ENCODE measurements at regions not wholly inside any gene's neighbourhood (a gene's known extent, or its start where the extent isn't known, plus 50 kb on each side); places are given as distances from the start of the nearest gene placed in this dataset.

DNA sequence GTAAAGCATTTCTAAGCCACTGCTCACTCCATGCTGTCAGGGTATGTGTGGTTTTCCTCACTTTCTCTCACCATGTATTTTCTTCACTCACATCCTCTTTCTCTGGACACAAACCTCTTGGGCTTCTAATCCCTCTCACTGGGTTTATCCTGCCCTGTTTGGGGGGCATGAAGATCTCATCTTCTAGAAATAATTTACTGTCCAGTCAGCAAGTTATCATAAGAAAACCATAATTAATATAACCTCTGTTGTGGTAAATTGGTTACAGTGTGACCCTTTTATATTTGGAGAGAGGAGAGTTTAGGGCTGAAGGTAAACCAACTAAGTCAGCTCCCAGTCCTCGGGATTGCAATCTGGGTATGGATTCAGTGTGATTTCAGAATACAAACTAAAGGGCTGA, 213.8 kb upstream of the PROX1 start:
- no peaks in the 10 kb centered on the region for H3K9me2 ChIP-seq
- TF ChIP-seq MEF2A (IDR thresholded peaks at IDR 0.05; ENCODE audit: borderline replicate concordance, low read depth): no peak
- no peak for TF ChIP-seq GATA2 (CRISPR knock-in tag; IDR thresholded peaks at IDR 0.05)
- TF ChIP-seq NRF1 (IDR thresholded peaks at IDR 0.05; ENCODE audit: low read depth, low read length): no peak
- no peak for TF ChIP-seq CHD2 (IDR thresholded peaks at IDR 0.05; ENCODE audit: low read length, partially characterized antibody)
- TF ChIP-seq POLR2AphosphoS5 (IDR thresholded peaks at IDR 0.05; ENCODE audit: low read depth, low read length): no peak
- no peak for TF ChIP-seq FOSL2 (IDR thresholded peaks at IDR 0.05; ENCODE audit: borderline replicate concordance, low read depth)
- 0 out of 2 replicates have a peak, but pooled peaks cover 2% of the 10 kb centered on the region for H3K9me3 ChIP-seq
- 9% methylated on average over 1 of the region's 1 CpG for WGBS (ENCODE audit: low lambda C conversion rate)
- no peaks in the 10 kb centered on the region for H3K4me1 ChIP-seq (ENCODE audit: control insufficient read depth in 1 of 2, insufficient read depth in 2 of 2, low read depth in 1 of 2, low read length in 1 of 2)
- no peaks in the 10 kb centered on the region for H4K20me1 ChIP-seq (ENCODE audit: insufficient read depth)
- no peaks in the 10 kb centered on the region for H3K79me2 ChIP-seq (ENCODE audit: insufficient read depth)
- DNase-seq: no peak
- no peak overlapping the region for H3K4me2 ChIP-seq
- H3K9ac ChIP-seq: no peak overlapping the region
- H3K27me3 ChIP-seq (ENCODE audit: insufficient read depth): no peaks in the 10 kb centered on the region
- ChIA-PET POLR2A (no interaction called here), CTCF (no interaction called here)
- no peaks in the 10 kb centered on the region for H3F3A ChIP-seq (replicated peaks; ENCODE audit: insufficient read depth)
- no peak overlapping the region for H3K27ac ChIP-seq (ENCODE audit: low read depth in 2 of 2, low read length in 1 of 2)
- no peak overlapping the region for H3K4me3 ChIP-seq (ENCODE audit: low read depth in 2 of 2, low read length in 1 of 2)
- no peak overlapping the region for H2AFZ ChIP-seq (ENCODE audit: low read depth)
- H3K36me3 ChIP-seq (replicated peaks in 1 of 2; ENCODE audit: control insufficient read depth in 1 of 2, insufficient read depth in 2 of 2, low read length in 1 of 2): no peaks in the 10 kb centered on the region

DNA sequence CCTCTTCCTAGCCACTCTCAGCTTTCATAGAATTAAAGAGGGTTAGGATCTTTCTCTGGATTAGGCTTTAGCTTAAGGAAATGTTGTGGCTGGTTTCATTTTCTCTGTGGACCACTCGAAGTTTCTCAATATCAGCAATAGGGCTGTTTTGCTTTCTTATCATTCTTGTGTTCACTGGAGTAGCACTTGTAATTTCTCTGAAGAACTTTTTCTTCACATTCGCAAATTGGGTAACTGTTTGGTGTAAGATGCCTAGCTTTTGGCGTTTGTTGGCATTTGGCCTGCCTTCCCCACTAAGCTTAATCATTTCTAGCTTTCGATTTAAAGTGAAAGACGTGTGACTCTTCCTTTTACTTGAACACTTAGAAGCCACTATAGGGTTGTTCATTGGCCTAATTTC, 210.8 kb upstream of the PROX1 start:
- no peaks in the 10 kb centered on the region for H3K9me3 ChIP-seq
- DNase-seq: no peak
- no peaks in the 10 kb centered on the region for H3K27me3 ChIP-seq (ENCODE audit: insufficient read depth)
- WGBS (ENCODE audit: low lambda C conversion rate): 18% methylated on average over 5 of the region's 5 CpGs
- no peaks in the 10 kb centered on the region for H3F3A ChIP-seq (replicated peaks; ENCODE audit: insufficient read depth)
- no peaks in the 10 kb centered on the region for H3K36me3 ChIP-seq (replicated peaks in 1 of 2; ENCODE audit: control insufficient read depth in 1 of 2, insufficient read depth in 2 of 2, low read length in 1 of 2)
- H3K27ac ChIP-seq (ENCODE audit: low read depth in 2 of 2, low read length in 1 of 2): no peak overlapping the region
- H3K9ac ChIP-seq: no peak overlapping the region
- no peaks in the 10 kb centered on the region for H3K9me2 ChIP-seq
- no peaks in the 10 kb centered on the region for H3K4me1 ChIP-seq (ENCODE audit: control insufficient read depth in 1 of 2, insufficient read depth in 2 of 2, low read depth in 1 of 2, low read length in 1 of 2)
- ChIA-PET POLR2A (no interaction called here), CTCF (no interaction called here)
- no peaks in the 10 kb centered on the region for H4K20me1 ChIP-seq (ENCODE audit: insufficient read depth)
- H2AFZ ChIP-seq (ENCODE audit: low read depth): no peak overlapping the region
- TF ChIP-seq TEAD4 (IDR thresholded peaks at IDR 0.05; ENCODE audit: borderline replicate concordance, insufficient read depth): no peak
- TF ChIP-seq RFX5 (IDR thresholded peaks at IDR 0.05; ENCODE audit: low read length): no peak
- no peak overlapping the region for H3K4me3 ChIP-seq (ENCODE audit: low read depth in 2 of 2, low read length in 1 of 2)
- no peaks in the 10 kb centered on the region for H3K79me2 ChIP-seq (ENCODE audit: insufficient read depth)
- no peak overlapping the region for H3K4me2 ChIP-seq

DNA sequence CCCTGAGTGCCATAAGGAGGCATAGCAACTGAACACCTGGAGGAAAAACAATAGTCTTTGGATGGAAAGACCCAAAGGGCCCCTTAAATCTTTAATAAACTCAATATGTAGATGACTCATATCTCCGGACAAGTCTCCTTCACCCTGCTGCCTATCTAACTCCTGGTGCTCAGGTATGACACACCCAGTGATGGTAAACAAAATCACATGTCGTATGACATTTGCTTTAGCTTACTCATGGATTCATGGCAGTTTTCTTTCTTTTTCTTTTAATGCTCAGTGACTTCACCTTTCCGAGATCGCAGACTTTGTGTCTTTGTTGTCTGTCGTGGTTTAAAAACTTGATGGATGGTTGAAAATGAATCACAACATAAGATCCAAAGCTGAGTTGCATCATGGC, 208.5 kb upstream of the PROX1 start:
- no peak overlapping the region for H3K4me3 ChIP-seq (ENCODE audit: low read depth in 2 of 2, low read length in 1 of 2)
- no peaks in the 10 kb centered on the region for H3K79me2 ChIP-seq (ENCODE audit: insufficient read depth)
- ChIA-PET CTCF (no interaction called here), POLR2A (no interaction called here)
- TF ChIP-seq, protein P1, sequence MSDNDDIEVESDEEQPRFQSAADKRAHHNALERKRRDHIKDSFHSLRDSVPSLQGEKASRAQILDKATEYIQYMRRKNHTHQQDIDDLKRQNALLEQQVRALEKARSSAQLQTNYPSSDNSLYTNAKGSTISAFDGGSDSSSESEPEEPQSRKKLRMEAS (IDR thresholded peaks at IDR 0.05; ENCODE audit: low read depth): no peak
- TF ChIP-seq RCOR1 (IDR thresholded peaks at IDR 0.05; ENCODE audit: low read length) (no peak), FOXJ3 (CRISPR knock-in tag; IDR thresholded peaks at IDR 0.05) (no peak), TAF1 (IDR thresholded peaks at IDR 0.05; ENCODE audit: borderline replicate concordance, low read depth, low read length) (no peak), EP300 (IDR thresholded peaks at IDR 0.05; ENCODE audit: borderline replicate concordance in 1 of 2, low read depth in 1 of 2, low read length in 1 of 2) (no peak), CHD2 (IDR thresholded peaks at IDR 0.05; ENCODE audit: low read length, partially characterized antibody) (no peak), FOXM1 (IDR thresholded peaks at IDR 0.05; ENCODE audit: low read depth) (no peak), RXRA (IDR thresholded peaks at IDR 0.05; ENCODE audit: borderline replicate concordance, low read depth) (no peak)
- H3K4me1 ChIP-seq (ENCODE audit: control insufficient read depth in 1 of 2, insufficient read depth in 2 of 2, low read depth in 1 of 2, low read length in 1 of 2): no peaks in the 10 kb centered on the region
- H4K20me1 ChIP-seq (ENCODE audit: insufficient read depth): no peaks in the 10 kb centered on the region
- H3K9ac ChIP-seq: no peak overlapping the region
- H3K9me2 ChIP-seq: no peaks in the 10 kb centered on the region
- no peaks in the 10 kb centered on the region for H3K27me3 ChIP-seq (ENCODE audit: insufficient read depth)
- H3K9me3 ChIP-seq: no peaks in the 10 kb centered on the region
- H3K4me2 ChIP-seq: no peak overlapping the region
- no peak for DNase-seq
- H3K27ac ChIP-seq (ENCODE audit: low read depth in 2 of 2, low read length in 1 of 2): no peak overlapping the region
- 39% methylated on average over 5 of the region's 5 CpGs for WGBS (ENCODE audit: low lambda C conversion rate)
- no peaks in the 10 kb centered on the region for H3K36me3 ChIP-seq (replicated peaks in 1 of 2; ENCODE audit: control insufficient read depth in 1 of 2, insufficient read depth in 2 of 2, low read length in 1 of 2)
- no peaks in the 10 kb centered on the region for H3F3A ChIP-seq (replicated peaks; ENCODE audit: insufficient read depth)
- no peak overlapping the region for H2AFZ ChIP-seq (ENCODE audit: low read depth)

All from SK-N-SH (cell line).